ENCODE measurements at regions not wholly inside any gene's neighbourhood (a gene's known extent, or its start where the extent isn't known, plus 50 kb on each side); places are given as distances from the start of the nearest gene placed in this dataset.

DNA sequence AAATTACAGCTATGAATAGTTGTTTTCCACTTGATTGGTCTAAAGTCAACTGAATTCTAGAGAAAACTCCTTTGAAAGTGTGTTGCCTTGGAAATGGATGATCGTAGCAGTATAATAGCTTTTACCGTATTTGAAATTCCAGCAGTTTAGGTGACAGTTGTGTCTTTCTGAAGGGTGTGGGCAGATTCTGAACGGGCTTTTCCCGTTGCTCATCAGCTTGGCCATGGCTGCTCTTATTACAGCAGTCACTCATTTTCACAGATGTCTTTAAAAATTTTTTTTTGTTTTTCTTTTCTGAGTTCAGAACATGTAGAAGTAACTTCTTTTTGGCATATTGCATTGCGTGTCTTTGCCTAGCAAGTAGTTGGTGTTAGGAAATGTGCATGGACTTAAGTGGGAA lies 69.6 kb upstream of the SLC4A4 start:
- DNase-seq (ENCODE audit: low read depth in 2 of 3, low spot score in 2 of 3), result no peak

DNA sequence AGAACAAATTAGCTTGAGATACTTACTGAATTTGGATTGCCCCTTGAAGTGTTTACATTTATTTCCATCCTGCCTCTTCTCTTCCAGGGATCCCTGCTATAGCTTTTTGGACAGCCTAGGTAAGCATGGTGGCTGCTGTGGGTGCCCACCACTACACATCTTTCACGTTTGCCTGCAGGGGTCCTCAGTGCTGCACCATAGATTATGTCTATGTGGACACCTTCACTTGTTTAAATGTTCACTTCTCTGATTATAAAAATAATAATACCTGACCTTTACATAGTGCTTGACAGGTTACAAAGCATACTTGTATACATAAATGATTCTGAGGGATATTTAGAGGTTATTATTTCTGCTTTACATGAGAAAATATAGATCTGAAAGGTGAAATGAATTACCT lies 67.9 kb upstream of the SLC4A4 start:
- peak in 2 of 3 donors; percentile 62 to 87 for DNase-seq (ENCODE audit: low read depth in 2 of 3, low spot score in 2 of 3)

GRCh38 chr4:71272976-71273375 lies 65.8 kb upstream of the SLC4A4 start:
- no peak for DNase-seq (ENCODE audit: low read depth in 2 of 3, low spot score in 2 of 3)

DNA sequence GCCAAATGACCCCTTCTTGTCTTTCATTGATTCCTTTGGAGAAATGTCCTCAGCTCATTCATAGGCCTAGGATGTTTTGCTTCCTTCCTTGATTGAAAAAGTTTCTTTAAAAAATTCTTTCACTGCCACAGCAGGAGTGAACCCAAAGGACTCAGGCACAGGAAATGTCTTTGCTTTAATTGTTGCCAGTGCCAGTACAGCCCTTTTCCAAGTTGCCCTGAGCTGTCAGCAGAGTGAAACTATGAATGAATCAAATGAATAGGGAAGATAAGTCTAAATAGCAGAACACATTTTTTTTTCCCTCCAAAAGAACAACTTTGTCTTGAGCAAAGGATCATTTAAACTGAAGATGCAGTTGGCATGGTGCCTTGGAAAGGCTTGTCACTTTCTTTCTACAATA lies 63.8 kb upstream of the SLC4A4 start:
- no peak for DNase-seq (ENCODE audit: low read depth in 2 of 3, low spot score in 2 of 3)

DNA sequence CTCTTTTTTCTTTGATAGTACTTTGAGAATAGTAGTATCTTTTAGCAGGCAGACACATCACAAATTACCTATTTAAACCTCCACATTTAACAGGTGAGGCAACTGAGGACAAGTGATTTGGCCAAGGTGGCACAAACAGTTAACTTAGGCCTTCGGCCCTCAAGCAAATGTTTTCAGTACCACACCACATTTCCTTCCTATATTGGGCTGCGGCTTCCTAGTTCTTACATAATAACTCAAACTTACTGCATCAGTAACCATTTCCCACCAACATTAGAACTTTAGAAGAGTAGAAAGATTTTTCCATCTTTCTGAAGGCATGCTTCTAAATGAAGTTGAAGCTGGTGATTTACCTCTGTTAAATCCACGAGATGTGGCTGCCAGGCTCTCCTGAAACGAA lies 63.2 kb upstream of the SLC4A4 start:
- DNase-seq (ENCODE audit: low read depth in 2 of 3, low spot score in 2 of 3), result peak in 2 of 3 donors; percentile 18 to 60

GRCh38 chr4:71277353-71277752 lies 61.5 kb upstream of the SLC4A4 start:
- DNase-seq (ENCODE audit: low read depth in 2 of 3, low spot score in 2 of 3), result no peak

- no peak for DNase-seq (ENCODE audit: low read depth in 2 of 3, low spot score in 2 of 3)
Measured at GRCh38 chr4:71283642-71284257, 55.1 kb upstream of the SLC4A4 start.

DNA sequence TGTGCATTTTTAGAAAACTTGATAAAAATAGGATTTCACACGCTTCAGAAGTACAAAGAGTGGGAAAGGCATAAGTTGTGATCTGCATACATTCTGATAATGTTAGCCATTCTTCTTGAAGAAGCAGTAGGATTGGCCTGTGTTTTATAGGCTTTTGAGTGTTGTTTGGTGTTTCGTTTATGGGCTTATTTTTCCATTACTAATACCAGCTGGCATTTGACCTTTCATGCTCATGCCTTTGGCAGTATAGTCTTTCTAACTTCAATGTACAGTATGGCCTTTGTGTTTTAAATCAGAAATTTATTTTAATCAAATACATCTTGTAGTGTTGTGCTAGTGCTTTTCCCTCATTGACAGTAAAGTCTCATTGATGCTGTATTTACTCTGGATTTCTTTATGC lies 51.5 kb upstream of the SLC4A4 start:
- no peak for DNase-seq (ENCODE audit: low read depth in 2 of 3, low spot score in 2 of 3)

DNA sequence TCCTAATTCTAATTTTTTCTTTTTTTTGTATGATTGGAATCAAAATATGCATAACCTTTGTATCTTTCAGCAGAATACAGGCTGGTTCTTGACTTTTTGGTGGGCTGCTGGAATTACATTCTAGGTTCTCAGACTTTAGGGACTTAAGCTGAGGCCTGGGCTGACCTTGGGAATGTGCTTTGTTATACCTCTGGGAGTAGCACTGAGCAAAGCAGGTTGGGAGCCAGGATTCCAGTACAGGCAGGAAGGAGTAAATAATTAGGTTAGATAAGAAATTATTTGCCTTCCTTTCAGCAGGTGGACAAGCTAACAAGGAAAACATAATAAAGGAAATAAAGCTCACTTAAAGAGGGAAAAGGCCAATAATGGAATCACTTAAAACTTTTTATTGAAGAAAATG lies 49.9 kb upstream of the SLC4A4 start:
- no peak for DNase-seq (ENCODE audit: low read depth in 2 of 3, low spot score in 2 of 3)

Data from hematopoietic multipotent progenitor cell (in vitro differentiated cells).